ENCODE measurements at regions not wholly inside any gene's neighbourhood (a gene's known extent, or its start where the extent isn't known, plus 50 kb on each side); places are given as distances from the start of the nearest gene placed in this dataset.

- ATAC-seq (replicated peaks in 1 of 4), result no peak
- 46% methylated on average over 2 of the region's 5 CpGs for WGBS (ENCODE audit: insufficient coverage)
- H3K27ac ChIP-seq (ENCODE audit: low read length), result no peak overlapping the region
- H3K4me3 ChIP-seq (ENCODE audit: control insufficient read depth in 1 of 2, extremely low read depth in 1 of 2, low read length in 1 of 2), result no peak overlapping the region
- H3K27me3 Mint-ChIP-seq, result peaks cover 40 to 43% of the 10 kb centered on the region in 2 donors
- H3K36me3 Mint-ChIP-seq, result no peaks in the 10 kb centered on the region
- H3K4me1 ChIP-seq (ENCODE audit: control insufficient read depth in 1 of 2, extremely low read depth in 1 of 2, insufficient read depth in 2 of 2, low read length in 2 of 2), result no peaks in the 10 kb centered on the region
- no peak for DNase-seq
- ChIA-PET CTCF (no interaction called here), POLR2A (no interaction called here)
- no peaks in the 10 kb centered on the region for H3K9me3 ChIP-seq
- no peaks in the 10 kb centered on the region for H3K4me1 Mint-ChIP-seq
- peaks cover 0 to 42% of the 10 kb centered on the region in 2 experiments for H3K27me3 ChIP-seq (replicated peaks in 1 of 2; ENCODE audit: control insufficient read depth in 2 of 2, extremely low read depth in 1 of 2, insufficient read depth in 2 of 2, low read length in 1 of 2)
- no peak overlapping the region for H3K27ac Mint-ChIP-seq
- H3K36me3 ChIP-seq (ENCODE audit: control insufficient read depth in 2 of 2, extremely low read depth in 1 of 2, insufficient read depth in 1 of 2, low read length in 1 of 2), result no peaks in the 10 kb centered on the region
- H3K4me3 Mint-ChIP-seq, result no peak overlapping the region
- H3K9me3 Mint-ChIP-seq, result no peaks in the 10 kb centered on the region
These were observed 85.5 kb upstream of the RPL38 start for GRCh38 chr17:74117999-74118421.

GRCh38 chr17:74118504-74118903 lies 85.0 kb upstream of the RPL38 start:
- H3K27me3 Mint-ChIP-seq, result peaks cover 42 to 46% of the 10 kb centered on the region in 2 donors
- DNase-seq (no peak), ATAC-seq (replicated peaks in 1 of 4) (no peak)
- H3K27me3 ChIP-seq (replicated peaks in 1 of 2; ENCODE audit: control insufficient read depth in 2 of 2, extremely low read depth in 1 of 2, insufficient read depth in 2 of 2, low read length in 1 of 2), result peaks cover 0 to 42% of the 10 kb centered on the region in 2 experiments
- H3K36me3 Mint-ChIP-seq, result no peaks in the 10 kb centered on the region
- H3K4me1 ChIP-seq (ENCODE audit: control insufficient read depth in 1 of 2, extremely low read depth in 1 of 2, insufficient read depth in 2 of 2, low read length in 2 of 2), result no peaks in the 10 kb centered on the region
- CTCF ChIA-PET, result no interaction called here
- H3K4me1 Mint-ChIP-seq, result no peaks in the 10 kb centered on the region
- H3K36me3 ChIP-seq (ENCODE audit: control insufficient read depth in 2 of 2, extremely low read depth in 1 of 2, insufficient read depth in 1 of 2, low read length in 1 of 2), result no peaks in the 10 kb centered on the region
- WGBS (ENCODE audit: insufficient coverage), result 49% methylated on average over 6 of the region's 8 CpGs
- no peaks in the 10 kb centered on the region for H3K9me3 Mint-ChIP-seq
- H3K27ac ChIP-seq (ENCODE audit: low read length), result no peak overlapping the region
- no peak overlapping the region for H3K27ac Mint-ChIP-seq
- no peak overlapping the region for H3K4me3 ChIP-seq (ENCODE audit: control insufficient read depth in 1 of 2, extremely low read depth in 1 of 2, low read length in 1 of 2)
- H3K4me3 Mint-ChIP-seq, result no peak overlapping the region
- POLR2A ChIA-PET, result no interaction called here
- H3K9me3 ChIP-seq, result no peaks in the 10 kb centered on the region

GRCh38 chr17:74119049-74119580 lies 84.4 kb upstream of the RPL38 start:
- no peak for ATAC-seq (replicated peaks in 1 of 4)

GRCh38 chr17:74119965-74120364 lies 83.5 kb upstream of the RPL38 start:
- H3K27ac Mint-ChIP-seq, result no peak overlapping the region
- H3K27ac ChIP-seq (ENCODE audit: low read length), result no peak overlapping the region
- H3K4me1 Mint-ChIP-seq, result no peaks in the 10 kb centered on the region
- H3K36me3 ChIP-seq (ENCODE audit: control insufficient read depth in 2 of 2, extremely low read depth in 1 of 2, insufficient read depth in 1 of 2, low read length in 1 of 2), result no peaks in the 10 kb centered on the region
- no peaks in the 10 kb centered on the region for H3K9me3 Mint-ChIP-seq
- no peak overlapping the region for H3K4me3 Mint-ChIP-seq
- H3K27me3 ChIP-seq (replicated peaks in 1 of 2; ENCODE audit: control insufficient read depth in 2 of 2, extremely low read depth in 1 of 2, insufficient read depth in 2 of 2, low read length in 1 of 2), result peaks cover 0 to 41% of the 10 kb centered on the region in 2 experiments
- POLR2A ChIA-PET, result no interaction called here
- H3K9me3 ChIP-seq, result no peaks in the 10 kb centered on the region
- no peaks in the 10 kb centered on the region for H3K36me3 Mint-ChIP-seq
- no peak for ATAC-seq (replicated peaks in 1 of 4)
- CTCF ChIA-PET, result no interaction called here
- H3K4me1 ChIP-seq (ENCODE audit: control insufficient read depth in 1 of 2, extremely low read depth in 1 of 2, insufficient read depth in 2 of 2, low read length in 2 of 2), result no peaks in the 10 kb centered on the region
- H3K27me3 Mint-ChIP-seq, result peaks cover 44% of the 10 kb centered on the region in 2 donors
- DNase-seq, result no peak
- H3K4me3 ChIP-seq (ENCODE audit: control insufficient read depth in 1 of 2, extremely low read depth in 1 of 2, low read length in 1 of 2), result no peak overlapping the region
- 91% methylated on average over 4 of the region's 4 CpGs for whole genome bisulfite sequencing (ENCODE audit: insufficient coverage)

More at GRCh38 chr17:74119049-74119580, 84.4 kb upstream of the RPL38 start:
- ChIA-PET CTCF (no interaction called here), POLR2A (interaction anchor here in 1 of 2 donors (0.6 kb wide), 1 partner anchor 12 kb away, joined by 3 read pairs; no protein-coding TSS in a partner anchor)
- Histone ChIP-seq H3K9me3 (no peaks in the 10 kb centered on the region), H3K27me3 (replicated peaks in 1 of 2; ENCODE audit: control insufficient read depth in 2 of 2, extremely low read depth in 1 of 2, insufficient read depth in 2 of 2, low read length in 1 of 2) (peaks cover 0 to 44% of the 10 kb centered on the region in 2 experiments), H3K36me3 (ENCODE audit: control insufficient read depth in 2 of 2, extremely low read depth in 1 of 2, insufficient read depth in 1 of 2, low read length in 1 of 2) (no peaks in the 10 kb centered on the region), H3K4me1 (ENCODE audit: control insufficient read depth in 1 of 2, extremely low read depth in 1 of 2, insufficient read depth in 2 of 2, low read length in 2 of 2) (no peaks in the 10 kb centered on the region), H3K27ac (ENCODE audit: low read length) (no peak overlapping the region), H3K4me3 (ENCODE audit: control insufficient read depth in 1 of 2, extremely low read depth in 1 of 2, low read length in 1 of 2) (no peak overlapping the region)
- Mint-ChIP-seq H3K9me3 (no peaks in the 10 kb centered on the region), H3K27ac (no peak overlapping the region), H3K27me3 (peaks cover 42 to 43% of the 10 kb centered on the region in 2 donors), H3K4me1 (no peaks in the 10 kb centered on the region), H3K36me3 (no peaks in the 10 kb centered on the region), H3K4me3 (no peak overlapping the region)
- WGBS (ENCODE audit: insufficient coverage), result 81% methylated on average over 15 of the region's 16 CpGs
- DNase-seq, result no peak

- CTCF ChIA-PET, result interaction anchor here in 1 of 2 donors (0.6 kb wide), 1 partner anchor 518 kb away, joined by 3 read pairs; no protein-coding TSS in a partner anchor
- Mint-ChIP-seq H3K4me3 (no peak overlapping the region), H3K9me3 (no peaks in the 10 kb centered on the region)
These were observed 80.1 kb upstream of the RPL38 start for GRCh38 chr17:74123350-74123749.

GRCh38 chr17:74123866-74124444 lies 79.5 kb upstream of the RPL38 start:
- POLR2A ChIA-PET, result no interaction called here
- Mint-ChIP-seq H3K27me3 (peaks cover 46% of the 10 kb centered on the region in 2 donors), H3K9me3 (no peaks in the 10 kb centered on the region), H3K36me3 (no peaks in the 10 kb centered on the region), H3K4me1 (no peaks in the 10 kb centered on the region), H3K27ac (no peak overlapping the region), H3K4me3 (no peak overlapping the region)
- no peaks in the 10 kb centered on the region for H3K9me3 ChIP-seq
- no peak overlapping the region for H3K27ac ChIP-seq (ENCODE audit: low read length)
- DNase-seq (no peak), ATAC-seq (replicated peaks in 1 of 4) (no peak)
- H3K36me3 ChIP-seq (ENCODE audit: control insufficient read depth in 2 of 2, extremely low read depth in 1 of 2, insufficient read depth in 1 of 2, low read length in 1 of 2), result no peaks in the 10 kb centered on the region
- WGBS (ENCODE audit: insufficient coverage), result 100% methylated on average over 6 of the region's 9 CpGs
- H3K4me3 ChIP-seq (ENCODE audit: control insufficient read depth in 1 of 2, extremely low read depth in 1 of 2, low read length in 1 of 2), result no peak overlapping the region
- H3K27me3 ChIP-seq (replicated peaks in 1 of 2; ENCODE audit: control insufficient read depth in 2 of 2, extremely low read depth in 1 of 2, insufficient read depth in 2 of 2, low read length in 1 of 2), result peaks cover 0 to 48% of the 10 kb centered on the region in 2 experiments
- H3K4me1 ChIP-seq (ENCODE audit: control insufficient read depth in 1 of 2, extremely low read depth in 1 of 2, insufficient read depth in 2 of 2, low read length in 2 of 2), result no peaks in the 10 kb centered on the region
- CTCF ChIA-PET, result interaction anchor here in 1 of 2 donors (0.7 kb wide), 1 partner anchor 226 kb away, joined by 4 read pairs; no protein-coding TSS in a partner anchor

More at GRCh38 chr17:74123350-74123749, 80.1 kb upstream of the RPL38 start:
- H3K4me1 Mint-ChIP-seq, result no peaks in the 10 kb centered on the region
- H3K36me3 Mint-ChIP-seq, result no peaks in the 10 kb centered on the region
- POLR2A ChIA-PET, result no interaction called here
- Histone ChIP-seq H3K9me3 (no peaks in the 10 kb centered on the region), H3K4me3 (ENCODE audit: control insufficient read depth in 1 of 2, extremely low read depth in 1 of 2, low read length in 1 of 2) (no peak overlapping the region), H3K36me3 (ENCODE audit: control insufficient read depth in 2 of 2, extremely low read depth in 1 of 2, insufficient read depth in 1 of 2, low read length in 1 of 2) (no peaks in the 10 kb centered on the region), H3K27ac (ENCODE audit: low read length) (no peak overlapping the region), H3K4me1 (ENCODE audit: control insufficient read depth in 1 of 2, extremely low read depth in 1 of 2, insufficient read depth in 2 of 2, low read length in 2 of 2) (no peaks in the 10 kb centered on the region), H3K27me3 (replicated peaks in 1 of 2; ENCODE audit: control insufficient read depth in 2 of 2, extremely low read depth in 1 of 2, insufficient read depth in 2 of 2, low read length in 1 of 2) (peaks cover 0 to 50% of the 10 kb centered on the region in 2 experiments)
- H3K27ac Mint-ChIP-seq, result no peak overlapping the region
- peaks cover 45 to 46% of the 10 kb centered on the region in 2 donors for H3K27me3 Mint-ChIP-seq
- ATAC-seq (replicated peaks in 1 of 4) (no peak), DNase-seq (no peak)
